ENCODE measurements at regions not wholly inside any gene's neighbourhood (a gene's known extent, or its start where the extent isn't known, plus 50 kb on each side); places are given as distances from the start of the nearest gene placed in this dataset.

DNA sequence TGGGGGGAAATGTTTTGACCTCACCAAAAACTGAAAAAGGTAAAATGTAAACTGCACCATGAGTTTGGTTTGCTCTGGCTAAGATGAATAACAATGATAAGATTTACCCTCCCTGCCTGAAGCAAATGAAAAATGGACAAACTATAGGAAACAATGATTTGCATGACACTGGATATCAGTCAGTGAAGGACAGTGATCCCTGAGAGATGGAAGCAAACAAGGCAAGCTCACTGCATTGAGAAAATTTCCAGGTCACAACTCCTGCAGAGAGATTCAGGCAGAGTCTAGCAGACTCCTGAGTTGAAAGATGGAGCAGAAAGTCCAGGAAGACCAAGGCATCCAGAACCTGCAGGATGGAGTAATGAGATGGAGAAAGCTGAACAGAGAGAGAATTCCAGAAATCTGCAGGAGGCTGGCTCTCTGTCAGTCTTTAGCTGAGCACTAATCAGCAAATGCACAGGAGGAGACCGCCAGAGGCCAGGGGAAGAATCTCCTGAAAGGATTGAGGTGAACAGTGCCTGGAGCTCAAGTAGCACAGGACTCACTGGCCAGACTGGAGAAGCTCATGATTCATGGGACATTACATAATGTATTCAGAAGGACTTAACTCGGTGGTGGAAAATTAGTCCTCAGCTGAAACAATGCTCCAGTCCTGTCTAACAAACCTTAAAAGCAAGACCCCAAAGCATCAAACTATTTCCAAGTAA lies 51.2 kb upstream of the PALS2 start:
- no peak for DNase-seq (ENCODE audit: low read depth in 2 of 2)
